ENCODE measurements at regions not wholly inside any gene's neighbourhood (a gene's known extent, or its start where the extent isn't known, plus 50 kb on each side); places are given as distances from the start of the nearest gene placed in this dataset.

DNA sequence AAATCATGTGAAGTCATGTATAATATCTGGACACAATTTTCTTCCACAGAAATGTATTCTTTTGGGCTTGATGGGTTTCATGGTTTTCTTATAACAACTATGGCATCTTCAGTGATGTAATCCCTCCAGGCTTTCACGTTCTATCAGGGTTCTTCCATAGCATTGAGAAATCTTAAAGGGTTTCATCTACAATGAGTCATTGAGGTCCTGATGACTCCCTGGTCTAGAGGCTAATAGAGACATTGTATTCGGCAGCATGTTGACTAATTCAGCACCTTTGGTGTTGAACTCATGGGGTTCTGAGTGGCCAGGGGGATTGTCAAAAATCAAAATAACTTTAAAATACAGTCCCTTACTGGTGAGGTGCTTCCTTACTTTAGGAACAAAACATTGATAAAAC lies 614.0 kb upstream of the CRIM1 start:
- TF ChIP-seq, protein P1, sequence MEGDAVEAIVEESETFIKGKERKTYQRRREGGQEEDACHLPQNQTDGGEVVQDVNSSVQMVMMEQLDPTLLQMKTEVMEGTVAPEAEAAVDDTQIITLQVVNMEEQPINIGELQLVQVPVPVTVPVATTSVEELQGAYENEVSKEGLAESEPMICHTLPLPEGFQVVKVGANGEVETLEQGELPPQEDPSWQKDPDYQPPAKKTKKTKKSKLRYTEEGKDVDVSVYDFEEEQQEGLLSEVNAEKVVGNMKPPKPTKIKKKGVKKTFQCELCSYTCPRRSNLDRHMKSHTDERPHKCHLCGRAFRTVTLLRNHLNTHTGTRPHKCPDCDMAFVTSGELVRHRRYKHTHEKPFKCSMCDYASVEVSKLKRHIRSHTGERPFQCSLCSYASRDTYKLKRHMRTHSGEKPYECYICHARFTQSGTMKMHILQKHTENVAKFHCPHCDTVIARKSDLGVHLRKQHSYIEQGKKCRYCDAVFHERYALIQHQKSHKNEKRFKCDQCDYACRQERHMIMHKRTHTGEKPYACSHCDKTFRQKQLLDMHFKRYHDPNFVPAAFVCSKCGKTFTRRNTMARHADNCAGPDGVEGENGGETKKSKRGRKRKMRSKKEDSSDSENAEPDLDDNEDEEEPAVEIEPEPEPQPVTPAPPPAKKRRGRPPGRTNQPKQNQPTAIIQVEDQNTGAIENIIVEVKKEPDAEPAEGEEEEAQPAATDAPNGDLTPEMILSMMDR (conservative IDR thresholded peaks at IDR 0.05; ENCODE audit: low read depth, low read length), result no peak
- no peak for TF ChIP-seq EZH2 (IDR thresholded peaks at IDR 0.05; ENCODE audit: borderline replicate concordance, low read depth, low read length, poor library complexity, severe bottlenecking)
